ENCODE measurements at regions not wholly inside any gene's neighbourhood (a gene's known extent, or its start where the extent isn't known, plus 50 kb on each side); places are given as distances from the start of the nearest gene placed in this dataset.

DNA sequence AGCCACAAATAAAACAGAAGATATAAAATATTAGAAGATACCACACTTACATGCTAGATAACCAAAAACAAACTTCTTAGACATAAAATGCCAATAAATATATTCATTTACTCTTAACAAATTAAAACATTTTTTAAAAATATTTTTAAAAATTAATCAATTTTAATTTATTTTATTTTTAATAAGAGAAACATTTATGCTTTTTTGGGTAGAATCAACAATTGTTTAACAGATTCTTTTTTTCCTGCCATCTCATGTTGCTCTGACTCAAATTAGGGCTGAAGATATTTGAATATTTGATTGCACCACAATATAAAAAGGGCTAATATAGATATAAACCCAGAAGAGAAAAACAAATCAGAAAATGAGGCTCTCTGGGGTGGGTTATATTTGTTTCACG is 172.6 kb downstream of the GOLGA6L6 start:
- TF ChIP-seq, protein P1, sequence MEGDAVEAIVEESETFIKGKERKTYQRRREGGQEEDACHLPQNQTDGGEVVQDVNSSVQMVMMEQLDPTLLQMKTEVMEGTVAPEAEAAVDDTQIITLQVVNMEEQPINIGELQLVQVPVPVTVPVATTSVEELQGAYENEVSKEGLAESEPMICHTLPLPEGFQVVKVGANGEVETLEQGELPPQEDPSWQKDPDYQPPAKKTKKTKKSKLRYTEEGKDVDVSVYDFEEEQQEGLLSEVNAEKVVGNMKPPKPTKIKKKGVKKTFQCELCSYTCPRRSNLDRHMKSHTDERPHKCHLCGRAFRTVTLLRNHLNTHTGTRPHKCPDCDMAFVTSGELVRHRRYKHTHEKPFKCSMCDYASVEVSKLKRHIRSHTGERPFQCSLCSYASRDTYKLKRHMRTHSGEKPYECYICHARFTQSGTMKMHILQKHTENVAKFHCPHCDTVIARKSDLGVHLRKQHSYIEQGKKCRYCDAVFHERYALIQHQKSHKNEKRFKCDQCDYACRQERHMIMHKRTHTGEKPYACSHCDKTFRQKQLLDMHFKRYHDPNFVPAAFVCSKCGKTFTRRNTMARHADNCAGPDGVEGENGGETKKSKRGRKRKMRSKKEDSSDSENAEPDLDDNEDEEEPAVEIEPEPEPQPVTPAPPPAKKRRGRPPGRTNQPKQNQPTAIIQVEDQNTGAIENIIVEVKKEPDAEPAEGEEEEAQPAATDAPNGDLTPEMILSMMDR (IDR thresholded peaks at IDR 0.05): no peak
- no peak for TF ChIP-seq ZFX (IDR thresholded peaks at IDR 0.05; ENCODE audit: borderline replicate concordance)

Data from 22Rv1 (cell line).